GM19351 (cell line): ENCODE measurements at regions not wholly inside any gene's neighbourhood (a gene's known extent, or its start where the extent isn't known, plus 50 kb on each side); places are given as distances from the start of the nearest gene placed in this dataset.

ENCODE experiments used
- ATAC-seq: cut with Tn5 transposase; IDR thresholded peaks from one replicate; pipeline ENCODE4 v1.9.1; 2021; ENCODE audit warnings: mild to moderate bottlenecking, moderate library complexity; ENCODE audit not compliant: unreplicated experiment

DNA sequence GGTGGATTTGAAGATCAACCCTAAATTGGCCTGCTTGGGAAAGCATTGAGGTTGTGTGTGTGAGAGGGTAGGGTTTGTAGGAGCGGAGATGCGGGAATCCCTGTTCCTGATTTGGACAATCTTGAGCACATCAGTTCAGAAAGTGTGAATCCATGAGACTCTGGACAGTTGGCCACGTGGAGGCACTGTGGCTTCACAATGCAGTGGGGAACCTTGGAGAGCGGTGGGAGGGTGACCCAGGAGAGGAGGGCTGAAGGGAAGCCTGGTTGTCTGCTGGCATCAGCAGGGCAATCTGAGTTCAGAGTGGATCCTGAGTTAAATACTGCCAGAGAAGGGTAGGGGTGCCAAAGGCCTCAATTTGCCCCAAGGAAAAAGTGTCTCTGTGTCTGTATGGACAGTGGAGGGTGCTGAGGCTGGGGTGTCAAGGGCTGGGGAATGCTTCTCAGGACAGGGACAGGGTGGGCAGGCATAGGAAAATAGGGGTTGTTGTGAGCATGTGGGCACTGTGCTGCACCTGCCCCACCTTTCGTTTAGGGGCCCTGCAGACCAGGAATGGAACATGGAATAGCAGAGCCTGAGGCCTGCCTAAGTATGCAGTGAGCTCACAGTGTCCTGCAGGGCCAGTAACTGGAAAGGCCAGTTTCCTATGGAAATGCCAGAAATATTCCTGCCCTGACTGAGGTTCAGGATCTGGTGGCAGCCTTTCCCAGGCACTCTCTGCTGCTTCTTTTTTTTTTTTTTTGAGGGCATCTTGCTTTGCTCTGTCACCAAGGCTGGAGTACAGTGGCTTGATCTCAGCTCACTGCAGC, 162.9 kb upstream of the PRSS58 start:
- no peak for ATAC-seq

DNA sequence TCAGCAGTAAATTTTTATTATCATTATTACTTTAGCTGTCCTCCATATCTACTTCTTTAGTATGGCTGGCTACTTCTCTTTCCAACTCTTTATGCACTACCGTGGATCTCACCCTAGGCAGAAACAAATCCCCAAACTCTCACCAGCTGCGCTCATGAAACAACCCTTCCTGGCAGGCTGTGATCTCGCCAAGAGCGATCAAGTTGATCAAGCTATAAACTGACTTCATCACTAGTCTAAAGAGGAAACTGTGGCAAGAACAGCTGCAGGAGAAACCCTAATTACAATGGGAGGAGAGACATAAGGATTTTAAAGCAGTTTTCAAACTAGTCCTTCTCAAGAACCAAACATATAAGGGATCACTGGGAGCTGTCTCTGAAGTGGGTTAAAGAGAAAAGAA, 160.5 kb upstream of the PRSS58 start:
- ATAC-seq, result no peak

DNA sequence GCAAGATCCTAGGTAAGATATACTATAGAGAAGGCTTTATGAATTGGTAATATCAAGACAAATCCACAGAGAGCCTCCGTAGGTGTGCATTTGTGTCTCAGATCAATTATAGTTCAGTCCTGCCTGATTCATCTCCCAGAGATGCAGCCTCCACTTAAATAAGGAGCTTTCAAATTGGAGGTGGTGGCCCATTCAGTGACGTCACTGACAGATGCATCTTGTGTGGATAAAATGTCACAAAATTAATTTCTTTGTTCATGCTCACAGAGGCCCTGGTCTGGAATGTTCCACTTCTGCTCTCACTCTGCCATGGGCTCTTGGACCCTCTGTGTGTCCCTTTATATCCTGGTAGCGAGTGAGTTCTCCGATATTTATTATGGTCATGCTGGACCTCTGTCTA, 157.1 kb upstream of the PRSS58 start:
- no peak for ATAC-seq

DNA sequence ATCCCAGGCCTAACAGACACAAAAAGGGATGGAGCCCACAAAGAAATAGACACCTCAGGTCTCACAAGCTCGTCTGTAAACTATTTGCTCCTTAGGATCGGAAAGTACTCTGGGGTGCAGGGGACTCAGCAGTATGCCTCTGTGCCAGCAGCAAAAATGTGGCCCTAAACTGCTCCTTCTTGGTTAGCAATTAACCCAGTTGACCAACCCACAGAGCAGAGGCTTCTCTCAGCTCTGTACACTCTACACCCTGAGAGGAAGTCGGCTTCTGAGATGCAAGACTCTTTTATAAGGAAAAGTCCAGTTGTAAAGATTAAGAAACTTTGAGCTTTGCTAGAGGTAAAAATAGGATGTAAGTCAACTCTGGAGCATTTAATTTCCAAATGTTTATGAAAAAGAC, 156.3 kb upstream of the PRSS58 start:
- no peak for ATAC-seq

DNA sequence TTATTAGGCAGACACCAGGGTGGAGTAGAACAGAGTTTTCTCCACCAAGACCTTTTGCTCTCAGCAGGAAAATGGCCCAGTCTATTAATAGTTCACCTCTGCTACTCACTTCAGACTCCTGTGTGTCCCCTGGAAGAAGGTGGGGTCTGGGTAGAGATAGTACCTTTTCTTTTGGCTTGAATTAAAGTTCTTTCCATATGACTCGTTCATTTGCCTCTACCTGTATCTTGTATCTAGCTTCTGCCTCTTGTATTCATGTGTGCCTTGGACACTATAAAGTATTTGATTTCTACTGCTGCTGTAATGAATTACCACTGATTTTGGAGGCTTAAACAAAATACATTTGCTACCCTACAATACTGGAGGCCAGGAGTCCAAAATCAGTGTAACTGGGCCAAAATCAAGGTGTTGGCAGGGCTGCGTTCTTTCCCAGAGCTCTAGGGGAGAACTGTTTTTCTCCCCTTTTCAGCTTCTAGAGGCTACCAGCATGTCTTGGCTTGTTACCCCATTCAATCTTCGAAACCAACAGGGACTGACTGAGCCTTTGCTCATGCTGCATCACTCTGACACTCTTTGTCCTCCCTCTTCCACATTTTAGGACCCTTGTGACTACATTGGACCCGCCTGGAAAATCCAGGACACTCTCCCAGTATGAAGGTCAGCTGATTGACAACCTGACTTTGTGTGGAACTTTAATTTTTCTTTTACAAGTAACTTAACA, 155.6 kb upstream of the PRSS58 start:
- ATAC-seq, result no peak

DNA sequence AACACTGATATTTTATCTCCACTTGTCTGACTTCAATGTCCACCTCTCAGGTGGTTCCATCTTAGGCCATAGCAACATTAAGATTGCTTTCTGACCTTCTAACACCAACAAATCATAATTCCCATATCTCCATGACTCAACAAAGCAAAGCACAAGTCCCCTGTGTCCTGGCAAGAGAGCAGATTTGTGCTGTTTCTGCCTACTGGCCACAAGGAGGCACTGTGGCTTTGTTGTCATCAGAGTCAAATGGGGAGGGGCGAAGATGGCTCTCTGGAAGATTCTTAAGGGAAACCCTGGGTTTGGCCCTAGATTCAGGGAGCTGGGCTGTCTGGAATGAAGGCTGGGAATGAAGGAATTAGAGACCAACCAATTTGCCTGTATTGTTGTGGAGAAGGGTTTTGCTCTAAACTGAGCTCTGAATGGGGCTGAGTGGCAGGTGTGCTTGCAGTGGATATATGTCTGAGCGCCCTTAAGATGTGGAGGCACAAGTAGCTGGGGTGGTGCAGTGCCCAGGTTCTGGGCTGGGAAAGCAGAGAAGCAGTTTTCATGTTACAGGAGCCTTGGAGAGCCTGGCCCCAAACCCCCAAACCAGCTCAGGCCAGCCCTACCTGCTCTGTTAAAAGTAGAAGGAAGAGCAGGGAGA, 154.8 kb upstream of the PRSS58 start:
- peak; percentile 96 for ATAC-seq

DNA sequence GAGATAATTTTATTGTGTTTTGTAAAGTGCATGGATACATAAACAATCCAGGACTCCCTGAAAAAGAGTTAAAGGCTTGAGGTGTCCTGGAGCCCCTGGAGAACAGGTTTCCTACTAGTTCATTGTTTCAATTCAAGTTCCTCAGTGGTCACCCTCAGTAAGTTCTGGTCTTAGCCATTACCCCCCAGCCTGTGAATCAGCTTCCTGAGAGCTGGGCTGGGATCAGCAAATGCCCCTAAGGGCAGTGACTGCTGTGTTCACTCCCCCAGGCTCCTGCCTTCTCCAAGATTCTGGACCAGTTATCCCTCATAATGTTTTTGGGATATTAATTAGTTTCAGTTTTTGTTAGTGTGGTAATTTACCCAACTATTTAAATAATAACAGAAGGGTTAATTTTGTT, 151.6 kb upstream of the PRSS58 start:
- no peak for ATAC-seq

DNA sequence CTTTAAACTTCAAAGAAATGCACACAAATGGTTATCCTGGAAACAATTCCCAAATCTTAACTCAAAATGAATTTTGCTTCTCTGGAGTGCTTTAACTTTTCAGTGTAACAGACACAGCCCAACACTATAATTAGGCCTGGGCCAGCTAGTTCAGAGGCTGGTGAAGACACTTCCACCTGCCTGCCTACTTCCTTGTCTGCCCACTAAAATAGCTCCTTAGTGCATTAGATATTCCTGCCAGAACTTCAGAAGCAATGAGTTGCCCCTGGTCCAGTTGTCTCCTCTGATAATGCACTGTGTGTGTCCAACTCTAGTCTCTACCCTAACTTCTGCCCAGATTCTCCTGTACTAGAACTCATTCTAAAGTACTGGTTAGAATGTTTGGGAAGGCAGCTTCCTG, 150.9 kb upstream of the PRSS58 start:
- no peak for ATAC-seq

DNA sequence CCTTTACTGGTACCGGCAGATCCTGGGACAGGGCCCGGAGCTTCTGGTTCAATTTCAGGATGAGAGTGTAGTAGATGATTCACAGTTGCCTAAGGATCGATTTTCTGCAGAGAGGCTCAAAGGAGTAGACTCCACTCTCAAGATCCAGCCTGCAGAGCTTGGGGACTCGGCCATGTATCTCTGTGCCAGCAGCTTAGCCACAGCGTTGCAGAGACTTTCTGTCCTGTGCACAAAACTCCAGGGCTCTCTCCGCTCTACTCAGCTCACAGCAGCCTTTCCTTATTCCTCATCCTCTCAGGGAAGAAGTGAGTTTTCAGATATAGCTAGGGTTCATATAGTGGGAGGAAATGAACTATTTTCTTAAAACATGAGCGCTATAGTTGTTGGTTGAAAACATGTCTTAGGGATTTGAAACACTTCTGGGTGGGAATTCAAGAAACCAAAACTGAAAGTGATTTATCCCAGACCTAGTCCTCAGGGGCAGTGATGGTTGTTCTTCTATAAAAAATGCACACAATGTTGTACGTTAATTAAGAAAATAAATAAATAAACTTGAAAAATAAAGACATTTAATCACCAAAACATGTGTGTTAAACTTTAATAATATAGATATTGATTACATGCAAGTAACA, 150.2 kb upstream of the PRSS58 start:
- ATAC-seq, result no peak

DNA sequence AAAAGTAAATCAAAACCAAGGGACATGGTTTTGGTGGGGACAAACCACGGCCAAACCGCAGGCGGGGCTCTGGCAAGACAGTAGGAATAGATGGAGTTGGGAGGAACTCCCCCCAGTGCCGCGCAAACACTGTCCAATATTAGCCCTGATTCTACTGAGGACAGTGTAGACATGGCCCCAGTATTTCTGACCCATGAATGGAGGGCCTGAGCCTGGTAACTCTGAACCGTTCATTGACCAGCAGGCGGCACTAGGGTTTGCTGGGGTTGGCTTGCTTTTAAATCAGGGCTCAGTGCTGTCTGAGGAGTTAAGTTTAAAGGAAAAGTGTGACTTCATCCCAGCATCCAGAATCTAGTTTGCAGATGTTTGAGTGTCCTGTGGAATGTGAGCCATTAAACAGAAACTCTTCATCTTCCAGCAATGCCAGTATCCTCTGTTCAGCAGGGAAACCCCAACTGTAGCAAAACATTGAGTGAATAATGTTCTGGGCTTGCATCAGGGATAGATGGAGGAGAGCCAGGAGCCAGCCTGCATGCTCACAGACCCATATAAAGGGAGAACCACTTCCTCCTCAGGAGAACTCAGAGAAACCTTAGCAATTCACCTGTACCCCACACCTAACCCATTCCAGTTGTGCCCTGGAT, 147.4 kb upstream of the PRSS58 start:
- ATAC-seq, result no peak

DNA sequence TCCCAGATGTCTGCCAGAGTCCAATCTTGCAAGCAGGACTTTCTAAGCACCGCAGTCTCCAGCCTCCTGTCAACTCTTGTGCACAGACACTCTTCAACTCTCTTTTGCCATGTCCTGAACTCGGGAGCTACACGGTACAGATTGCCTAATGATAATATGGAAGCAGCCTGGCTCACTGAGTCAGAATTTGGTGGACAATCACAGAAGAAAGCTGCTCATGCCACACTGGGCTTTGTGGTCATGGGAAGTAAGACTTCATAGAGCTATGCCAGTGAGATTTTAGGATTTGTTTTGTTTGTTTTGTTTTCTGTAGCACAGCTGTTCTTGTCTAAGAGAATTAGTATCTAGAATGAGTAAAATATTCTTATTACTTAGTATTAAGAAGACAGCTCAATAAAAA, 144.1 kb upstream of the PRSS58 start:
- no peak for ATAC-seq

DNA sequence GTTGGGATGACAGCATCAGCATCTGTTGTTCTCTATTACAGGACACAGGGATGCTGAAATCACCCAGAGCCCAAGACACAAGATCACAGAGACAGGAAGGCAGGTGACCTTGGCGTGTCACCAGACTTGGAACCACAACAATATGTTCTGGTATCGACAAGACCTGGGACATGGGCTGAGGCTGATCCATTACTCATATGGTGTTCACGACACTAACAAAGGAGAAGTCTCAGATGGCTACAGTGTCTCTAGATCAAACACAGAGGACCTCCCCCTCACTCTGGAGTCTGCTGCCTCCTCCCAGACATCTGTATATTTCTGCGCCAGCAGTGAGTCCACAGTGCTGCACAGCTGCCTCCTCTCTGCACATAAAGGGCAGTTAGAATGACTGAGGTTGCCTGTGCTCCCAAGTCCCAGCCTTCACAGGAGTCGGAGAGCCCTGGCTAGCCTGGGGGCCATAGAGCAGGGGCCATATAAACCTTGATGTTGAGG, 142.2 kb upstream of the PRSS58 start:
- ATAC-seq, result no peak

DNA sequence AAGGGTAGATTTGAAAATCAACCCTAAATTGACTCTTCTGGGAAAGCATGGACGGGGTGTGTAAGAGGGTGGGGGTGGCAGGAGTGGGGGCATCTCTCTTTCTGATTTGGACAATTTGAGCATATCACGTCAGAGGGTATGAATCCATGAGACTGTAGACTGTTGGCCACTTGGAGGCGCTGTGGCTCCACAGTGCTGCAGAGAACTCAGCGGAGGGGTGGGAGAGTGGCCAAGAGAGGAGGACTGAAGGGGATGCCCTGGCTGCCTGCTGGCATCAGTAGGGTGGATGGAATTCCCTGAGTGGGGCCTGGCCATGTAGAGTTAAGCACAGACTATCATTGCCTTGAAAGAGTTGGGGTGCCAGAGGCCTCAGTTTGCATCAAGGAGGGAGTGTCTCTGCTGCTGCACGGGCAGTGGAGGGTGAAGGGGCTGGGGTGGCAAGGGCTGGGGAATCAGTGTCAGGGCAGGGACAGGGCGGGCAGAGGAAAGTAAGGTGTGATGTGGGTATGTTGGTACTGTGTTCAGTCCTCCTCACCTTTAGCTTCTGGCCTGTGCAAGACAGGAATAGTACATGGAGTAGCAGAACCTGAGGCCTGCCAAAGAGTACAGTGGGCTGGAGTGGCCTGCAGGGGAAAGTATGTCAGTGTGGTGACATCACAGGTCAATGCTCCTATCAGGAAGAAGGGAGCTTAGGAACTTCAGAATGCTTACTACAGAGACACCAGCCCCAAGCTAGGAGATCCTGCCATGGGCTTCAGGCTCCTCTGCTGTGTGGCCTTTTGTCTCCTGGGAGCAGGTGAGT, 133.5 kb upstream of the PRSS58 start:
- ATAC-seq, result no peak

DNA sequence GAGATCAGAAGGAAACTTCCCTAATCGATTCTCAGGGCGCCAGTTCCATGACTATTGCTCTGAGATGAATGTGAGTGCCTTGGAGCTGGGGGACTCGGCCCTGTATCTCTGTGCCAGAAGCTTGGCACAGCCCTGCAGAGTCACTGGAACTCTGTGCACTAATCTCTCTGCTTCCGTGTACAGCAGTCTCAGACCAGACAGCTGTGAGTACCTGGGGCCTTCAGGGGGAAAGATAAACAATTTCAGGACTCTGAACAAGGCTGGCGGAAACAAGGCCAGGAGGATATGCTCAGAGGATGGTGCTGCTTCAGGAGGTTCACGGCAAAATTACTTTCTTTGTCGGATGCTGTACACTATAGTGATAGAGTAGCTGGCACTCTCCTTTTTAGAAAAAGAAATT, 131.7 kb upstream of the PRSS58 start:
- no peak for ATAC-seq

DNA sequence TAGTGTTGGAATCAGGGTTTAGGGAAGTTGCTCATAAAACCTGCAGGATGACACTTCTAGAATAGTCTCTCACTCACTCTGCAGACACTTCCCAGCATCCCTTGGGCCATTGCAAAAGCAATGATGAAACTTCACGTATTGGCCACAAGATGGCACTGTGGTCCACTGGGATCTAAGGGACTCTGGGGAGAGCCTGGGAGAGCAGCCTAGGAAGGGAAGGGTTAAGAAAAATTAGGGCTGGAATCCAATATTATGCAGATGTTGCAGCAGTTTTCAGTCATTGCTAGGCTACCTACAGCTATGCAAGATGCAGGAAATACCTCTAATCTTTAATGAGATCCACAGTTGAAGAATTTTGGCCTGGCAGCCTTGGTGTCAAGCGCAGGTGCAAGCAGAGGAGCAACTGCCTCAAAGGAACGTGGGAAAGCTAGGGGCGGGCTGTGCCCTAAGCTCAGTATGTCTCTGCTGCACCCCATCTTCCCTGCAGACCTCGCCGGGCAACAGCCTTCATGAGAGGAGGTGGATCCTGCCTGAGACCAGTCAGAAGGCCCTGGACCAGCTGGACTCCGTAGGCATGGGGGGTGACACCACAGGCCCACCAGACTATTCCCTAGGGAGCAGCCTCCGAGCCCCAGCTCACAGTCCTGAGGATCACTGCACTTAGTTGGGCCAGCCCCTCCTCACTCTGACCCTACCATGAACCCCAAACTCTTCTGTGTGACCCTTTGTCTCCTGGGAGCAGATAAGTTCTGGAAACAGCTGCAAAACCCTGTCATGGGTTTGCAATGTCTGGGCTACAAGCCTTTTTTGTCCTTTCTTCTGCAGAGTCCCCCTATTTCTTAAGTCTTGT, 127.9 kb upstream of the PRSS58 start:
- ATAC-seq, result peak; percentile 83

DNA sequence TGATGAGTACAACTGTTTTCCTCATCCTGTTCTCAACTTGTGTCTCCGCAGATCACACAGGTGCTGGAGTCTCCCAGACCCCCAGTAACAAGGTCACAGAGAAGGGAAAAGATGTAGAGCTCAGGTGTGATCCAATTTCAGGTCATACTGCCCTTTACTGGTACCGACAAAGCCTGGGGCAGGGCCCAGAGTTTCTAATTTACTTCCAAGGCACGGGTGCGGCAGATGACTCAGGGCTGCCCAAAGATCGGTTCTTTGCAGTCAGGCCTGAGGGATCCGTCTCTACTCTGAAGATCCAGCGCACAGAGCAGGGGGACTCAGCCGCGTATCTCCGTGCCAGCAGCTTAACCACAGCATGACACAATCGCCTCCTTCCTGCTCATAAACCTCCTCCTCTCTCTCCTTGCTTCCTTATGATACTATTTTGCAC, 126.7 kb upstream of the PRSS58 start:
- ATAC-seq, result peak; percentile 30

DNA sequence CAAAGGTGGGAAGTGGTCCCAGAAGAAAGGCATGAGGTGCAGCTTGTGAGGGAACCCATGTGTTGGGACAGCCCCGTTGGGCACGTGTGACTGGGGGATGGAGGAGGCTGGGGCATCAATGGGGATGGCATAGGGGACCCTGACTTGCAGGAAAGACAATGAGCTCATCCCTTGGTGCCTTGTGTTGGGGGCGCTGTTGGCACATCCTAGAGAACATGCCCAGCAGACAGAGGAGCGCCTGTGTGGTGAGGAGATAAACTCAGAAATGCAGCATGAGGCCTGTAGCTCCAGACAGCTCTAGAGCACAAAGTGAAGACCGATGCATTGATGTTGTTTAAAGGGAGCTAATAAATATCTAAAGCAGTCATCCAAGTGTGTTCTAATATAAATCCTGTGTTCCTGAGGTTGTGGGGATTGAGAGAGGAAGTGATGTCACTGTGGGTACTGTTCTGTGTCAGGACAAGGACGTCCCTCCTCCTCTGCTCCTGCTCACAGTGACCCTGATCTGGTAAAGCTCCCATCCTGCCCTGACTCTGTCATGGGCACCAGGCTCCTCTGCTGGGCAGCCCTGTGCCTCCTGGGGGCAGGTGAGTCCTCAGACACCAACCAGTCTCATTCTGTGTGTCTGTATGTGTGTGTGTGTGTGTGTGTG, 126.1 kb upstream of the PRSS58 start:
- ATAC-seq, result peak; percentile 24

DNA sequence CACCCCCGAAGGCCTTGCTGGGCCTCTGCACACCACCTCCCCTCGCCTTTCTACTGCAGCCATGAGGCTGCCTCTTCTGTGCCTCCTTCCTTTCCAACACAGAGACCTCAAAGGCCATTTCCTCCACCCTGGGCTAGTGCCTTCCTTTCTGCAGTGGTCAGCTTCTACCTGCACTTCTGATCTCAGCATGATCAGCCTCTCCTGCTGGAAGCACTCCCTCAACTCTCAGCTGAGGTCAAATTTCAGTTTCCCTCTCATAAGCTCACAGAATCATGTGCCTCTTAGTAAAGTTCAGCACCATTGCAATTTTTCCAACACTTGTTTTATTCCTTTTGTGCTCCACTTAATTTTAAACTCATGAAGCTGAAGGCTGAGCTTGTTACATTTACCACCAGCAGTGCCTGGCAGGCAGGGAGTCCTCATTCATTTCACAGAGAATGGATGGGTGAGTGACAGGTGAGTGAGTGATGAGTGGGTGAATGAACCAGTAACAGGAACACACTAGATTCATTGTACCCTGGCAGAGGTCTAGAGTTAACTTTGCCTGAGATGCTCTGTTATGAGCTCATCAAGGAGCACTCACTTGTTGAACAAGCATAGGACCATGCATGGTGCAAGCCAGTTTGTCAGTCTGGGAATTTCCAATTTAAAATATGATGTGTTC, 124.0 kb upstream of the PRSS58 start:
- no peak for ATAC-seq
